Thoracic aorta (tissue), 2 donors: ENCODE measurements at regions not wholly inside any gene's neighbourhood (a gene's known extent, or its start where the extent isn't known, plus 50 kb on each side); places are given as distances from the start of the nearest gene placed in this dataset.

Experiments used
- ATAC-seq: fragments of 150-250 bp; one replicate; pipeline ENCODE4 v1.8.0; 2017; ENCODE audit warnings: low read depth; ENCODE audit not compliant: insufficient number of reproducible peaks, low FRiP score
- DNase-seq: peaks from one replicate; pipeline ENCODE4 v3.0.0-alpha.2; 2020; ENCODE audit warnings: low spot score
- H3K27ac ChIP-seq, 2 donors: fragments of 200-600 bp; sonication (generic); 1 replicate in 1 of 2; 2 replicates in 1 of 2; pipeline ENCODE4 v1.5.1; 2016; ENCODE audit warnings: mild to moderate bottlenecking in 2 of 2, moderate library complexity in 2 of 2
- H3K27me3 ChIP-seq: fragments of 200-600 bp; sonication (generic); replicated peaks from 2 replicates; pipeline ENCODE4 v1.6.0; 2016; ENCODE audit warnings: mild to moderate bottlenecking; ENCODE audit not compliant: insufficient read depth
- H3K36me3 ChIP-seq: fragments of 200-600 bp; sonication (generic); one replicate; pipeline ENCODE4 v1.5.1; 2016
- H3K4me1 ChIP-seq, 2 donors: fragments of 200-600 bp; sonication (generic); 1 replicate in 1 of 2; 2 replicates in 1 of 2; pipeline versions ENCODE4 v1.5.1 to v1.6.0; 2016; ENCODE audit warnings: low read depth in 2 of 2, mild to moderate bottlenecking in 1 of 2; ENCODE audit not compliant: control insufficient read depth in 1 of 2
- H3K4me3 ChIP-seq: fragments of 200-600 bp; sonication (generic); 2 replicates; pipeline ENCODE4 v1.5.1; 2016; ENCODE audit warnings: mild to moderate bottlenecking
- H3K9me3 ChIP-seq: fragments of 200-600 bp; sonication (generic); 2 replicates; pipeline ENCODE4 v1.5.1; 2016
- TF ChIP-seq, protein P1 (sequence below): fragments of 200-600 bp; sonication (generic); IDR thresholded peaks from one replicate; pipeline ENCODE4 v1.5.1; 2019; ENCODE audit warnings: antibody characterized with exemption

DNA sequence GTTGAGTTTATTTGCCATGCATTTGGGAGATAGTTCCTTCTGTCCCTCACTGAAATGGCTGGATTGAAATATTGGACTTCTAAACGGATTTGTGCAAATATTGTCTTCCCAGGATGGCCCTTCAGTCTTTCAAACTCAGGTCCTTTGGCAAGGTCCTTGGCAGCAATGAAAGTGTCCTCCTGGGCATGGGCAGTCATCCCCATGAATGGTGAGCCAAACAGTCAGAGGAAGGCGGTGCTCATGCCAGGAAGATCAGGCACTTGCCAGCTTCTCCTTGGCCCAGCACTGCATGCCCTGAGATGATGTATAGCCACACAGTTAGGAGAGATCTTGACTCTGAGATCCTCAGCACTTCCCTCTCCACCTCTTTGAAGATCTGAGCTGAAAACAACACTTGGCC lies 221.4 kb upstream of the KLF4 start:
- TF ChIP-seq, protein P1, sequence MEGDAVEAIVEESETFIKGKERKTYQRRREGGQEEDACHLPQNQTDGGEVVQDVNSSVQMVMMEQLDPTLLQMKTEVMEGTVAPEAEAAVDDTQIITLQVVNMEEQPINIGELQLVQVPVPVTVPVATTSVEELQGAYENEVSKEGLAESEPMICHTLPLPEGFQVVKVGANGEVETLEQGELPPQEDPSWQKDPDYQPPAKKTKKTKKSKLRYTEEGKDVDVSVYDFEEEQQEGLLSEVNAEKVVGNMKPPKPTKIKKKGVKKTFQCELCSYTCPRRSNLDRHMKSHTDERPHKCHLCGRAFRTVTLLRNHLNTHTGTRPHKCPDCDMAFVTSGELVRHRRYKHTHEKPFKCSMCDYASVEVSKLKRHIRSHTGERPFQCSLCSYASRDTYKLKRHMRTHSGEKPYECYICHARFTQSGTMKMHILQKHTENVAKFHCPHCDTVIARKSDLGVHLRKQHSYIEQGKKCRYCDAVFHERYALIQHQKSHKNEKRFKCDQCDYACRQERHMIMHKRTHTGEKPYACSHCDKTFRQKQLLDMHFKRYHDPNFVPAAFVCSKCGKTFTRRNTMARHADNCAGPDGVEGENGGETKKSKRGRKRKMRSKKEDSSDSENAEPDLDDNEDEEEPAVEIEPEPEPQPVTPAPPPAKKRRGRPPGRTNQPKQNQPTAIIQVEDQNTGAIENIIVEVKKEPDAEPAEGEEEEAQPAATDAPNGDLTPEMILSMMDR = no peak
- DNase-seq (no peak), ATAC-seq (no peak)
- no peaks in the 10 kb centered on the region for H3K27me3 ChIP-seq
- H3K36me3 ChIP-seq = no peaks in the 10 kb centered on the region
- no peaks in the 10 kb centered on the region for H3K9me3 ChIP-seq
- peaks cover 3 to 9% of the 10 kb centered on the region in 2 donors for H3K4me1 ChIP-seq
- H3K4me3 ChIP-seq = no peak overlapping the region
- no peak overlapping the region for H3K27ac ChIP-seq

DNA sequence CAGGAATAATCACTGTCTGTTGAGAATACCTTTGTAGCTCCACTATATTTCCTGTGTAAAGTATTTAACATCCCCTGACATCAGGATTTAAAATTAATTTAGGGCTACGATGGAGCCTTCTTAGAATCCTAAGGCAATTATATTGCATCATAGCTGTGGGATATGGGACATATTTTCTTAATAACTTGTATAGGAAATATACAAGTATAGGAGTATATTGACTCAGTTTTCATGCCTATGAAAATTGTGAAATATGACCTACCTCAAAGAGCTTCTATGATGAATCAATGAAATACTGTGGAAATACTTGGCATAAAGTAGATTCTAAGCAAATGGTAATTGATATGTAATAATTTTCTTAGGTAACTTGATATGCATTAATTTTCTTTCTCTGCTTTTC lies 221.0 kb upstream of the KLF4 start:
- Histone ChIP-seq H3K4me3 (no peak overlapping the region), H3K9me3 (no peaks in the 10 kb centered on the region)

DNA sequence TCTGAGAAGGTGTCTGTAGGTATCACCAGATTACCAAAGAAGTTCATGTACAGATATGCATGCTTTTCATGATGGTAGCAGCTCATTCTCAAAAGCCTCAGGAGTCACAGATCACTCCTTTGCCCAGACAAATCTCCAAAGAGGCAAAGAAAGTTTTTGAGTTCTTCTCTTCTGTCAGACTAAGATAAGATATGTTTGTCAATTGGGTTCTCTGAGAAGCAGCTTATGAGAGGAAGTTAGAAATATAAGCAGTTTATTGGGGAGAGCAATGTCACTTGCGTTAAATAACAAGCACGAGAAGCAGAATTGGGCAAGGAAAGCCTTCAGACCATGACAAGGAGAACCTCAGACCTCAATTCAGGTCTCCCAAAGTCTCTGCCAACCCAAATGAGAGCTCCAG lies 219.2 kb upstream of the KLF4 start:
- no peak overlapping the region for H3K4me3 ChIP-seq
- ATAC-seq = no peak
- no peaks in the 10 kb centered on the region for H3K27me3 ChIP-seq
- TF ChIP-seq, protein P1 = no peak
- no peak overlapping the region for H3K27ac ChIP-seq
- DNase-seq = no peak
- peaks cover 3 to 9% of the 10 kb centered on the region in 2 donors for H3K4me1 ChIP-seq
- no peaks in the 10 kb centered on the region for H3K36me3 ChIP-seq
- H3K9me3 ChIP-seq = no peaks in the 10 kb centered on the region

More for the DNA sequence above, 221.0 kb upstream of the KLF4 start:
- no peaks in the 10 kb centered on the region for H3K27me3 ChIP-seq
- ATAC-seq (no peak), DNase-seq (no peak)
- no peaks in the 10 kb centered on the region for H3K36me3 ChIP-seq
- peaks cover 3 to 9% of the 10 kb centered on the region in 2 donors for H3K4me1 ChIP-seq
- TF ChIP-seq, protein P1 = no peak
- H3K27ac ChIP-seq = no peak overlapping the region

DNA sequence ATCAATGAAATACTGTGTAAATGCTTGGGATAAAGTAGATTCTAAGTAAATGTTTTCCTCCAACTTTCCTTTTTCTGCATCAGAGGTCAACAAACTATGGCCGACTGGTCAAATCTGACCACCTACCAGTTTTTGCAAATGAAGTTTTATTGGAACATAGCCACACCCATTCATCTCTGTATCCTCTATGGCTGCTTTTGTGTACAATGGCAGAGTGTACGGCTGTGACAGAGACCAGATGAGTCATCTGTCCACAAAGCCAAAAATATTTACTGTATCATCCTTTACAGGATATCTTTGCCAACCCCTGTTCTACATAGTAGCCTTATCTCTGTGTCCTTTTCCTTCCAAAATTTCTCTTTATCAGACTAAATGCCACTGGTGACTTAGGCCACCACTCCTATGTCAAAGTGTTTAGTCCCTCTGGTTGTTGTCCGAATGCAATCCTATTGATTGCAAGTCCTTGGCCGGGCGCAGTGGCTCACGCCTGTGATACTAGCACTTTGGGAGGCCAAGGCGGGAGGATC lies 218.4 kb upstream of the KLF4 start:
- H3K4me1 ChIP-seq = peaks cover 3 to 9% of the 10 kb centered on the region in 2 donors
- H3K27me3 ChIP-seq = no peaks in the 10 kb centered on the region
- no peak overlapping the region for H3K27ac ChIP-seq
- H3K36me3 ChIP-seq = no peaks in the 10 kb centered on the region
- DNase-seq = no peak
- ATAC-seq = no peak
- TF ChIP-seq, protein P1 = no peak
- no peak overlapping the region for H3K4me3 ChIP-seq
- no peaks in the 10 kb centered on the region for H3K9me3 ChIP-seq

DNA sequence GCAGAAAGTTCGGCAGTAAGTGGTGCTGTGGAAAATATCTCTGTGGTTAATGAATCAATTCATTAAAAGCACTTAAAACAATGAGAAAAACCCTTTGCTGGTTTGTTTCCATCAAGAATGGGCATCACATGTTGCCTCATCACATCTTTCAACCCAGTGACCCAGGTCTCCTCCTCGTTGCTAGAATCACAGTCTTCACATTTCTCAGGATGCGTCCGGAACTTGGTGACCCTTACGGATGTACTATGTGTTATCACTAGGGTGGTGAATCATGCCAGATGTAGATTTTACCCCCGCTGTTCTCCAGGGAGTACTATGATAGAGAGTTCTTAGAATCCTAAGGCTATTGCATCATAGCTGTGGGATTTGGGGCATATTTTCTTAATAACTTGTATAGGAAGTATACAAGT lies 217.9 kb upstream of the KLF4 start:
- no peak overlapping the region for H3K4me3 ChIP-seq
- TF ChIP-seq, protein P1 = no peak
- no peak overlapping the region for H3K27ac ChIP-seq
- peaks cover 3 to 9% of the 10 kb centered on the region in 2 donors for H3K4me1 ChIP-seq
- no peaks in the 10 kb centered on the region for H3K9me3 ChIP-seq
- no peaks in the 10 kb centered on the region for H3K27me3 ChIP-seq
- no peaks in the 10 kb centered on the region for H3K36me3 ChIP-seq
- no peak for DNase-seq
- no peak for ATAC-seq
